ENCODE measurements at regions not wholly inside any gene's neighbourhood (a gene's known extent, or its start where the extent isn't known, plus 50 kb on each side); places are given as distances from the start of the nearest gene placed in this dataset.
A peak's percentile ranks its signal among the peaks of the same experiment; 100 is the strongest.

DNA sequence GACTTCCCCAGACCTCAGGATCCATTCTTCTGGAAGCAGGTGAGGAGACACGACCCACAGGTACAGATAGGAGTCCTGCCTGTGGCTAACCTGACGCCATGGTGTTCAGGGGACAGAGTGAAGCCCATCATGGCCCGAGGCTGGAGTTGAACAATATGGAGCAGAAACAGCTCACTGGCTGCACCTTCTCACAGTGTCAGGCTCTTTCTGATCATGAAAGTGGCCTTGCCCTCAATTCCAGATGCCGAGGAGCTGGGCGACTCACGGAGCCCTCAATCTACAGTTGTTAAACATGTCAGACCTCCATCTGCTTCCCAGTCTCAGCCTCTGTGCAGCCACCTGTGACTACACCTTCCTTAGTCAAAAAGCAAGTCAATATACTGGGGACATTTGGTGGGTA lies 110.8 kb upstream of the SMAD3 start:
- WGBS, 2 donors: 87 to 93% methylated on average over 4 to 6 of the region's 6 CpGs
- DNase-seq (no peak), ATAC-seq (ENCODE audit: low FRiP score in 2 of 2) (no peak)
- Histone ChIP-seq H3K4me1 (peaks cover 0 to 7% (median 0%) of the 10 kb centered on the region in 4 donors), H3K27me3 (no peaks in the 10 kb centered on the region), H3K4me3 (no peak overlapping the region), H3K27ac (no peak overlapping the region), H3K36me3 (no peaks in the 10 kb centered on the region), H3K9me3 (no peaks in the 10 kb centered on the region)
- TF ChIP-seq CTCF (IDR thresholded peaks at IDR 0.05) (no peak), POLR2AphosphoS5 (IDR thresholded peaks at IDR 0.05) (no peak), POLR2A (IDR thresholded peaks at IDR 0.05) (no peak), EP300 (IDR thresholded peaks at IDR 0.05) (no peak)

DNA sequence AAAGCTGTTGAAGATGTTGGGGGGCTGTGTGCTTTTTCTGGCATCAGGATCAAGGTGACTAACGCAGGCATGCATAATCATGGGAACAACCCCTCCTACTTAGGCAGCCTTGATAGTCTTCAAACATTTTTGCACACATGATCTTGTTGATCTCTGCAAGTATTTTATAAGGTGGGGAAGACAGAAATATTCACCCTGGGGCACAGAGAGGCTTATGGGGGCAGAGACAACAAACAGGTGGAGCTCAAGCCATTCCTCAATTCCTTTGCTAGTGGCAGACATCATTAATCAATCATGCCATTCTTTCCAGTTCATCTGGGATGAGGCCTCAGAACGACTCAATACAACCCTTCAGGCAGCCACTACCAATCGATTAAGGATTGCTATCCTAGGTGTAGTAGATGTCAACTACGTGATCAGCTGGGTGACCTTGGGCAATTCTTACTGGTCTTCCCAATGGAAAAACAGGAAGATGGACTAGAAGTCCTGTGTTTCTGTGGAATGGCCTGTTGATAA lies 110.3 kb upstream of the SMAD3 start:
- H3K27ac ChIP-seq: no peak overlapping the region
- peaks cover 0 to 7% (median 0%) of the 10 kb centered on the region in 4 donors for H3K4me1 ChIP-seq
- H3K36me3 ChIP-seq: no peaks in the 10 kb centered on the region
- H3K27me3 ChIP-seq: no peaks in the 10 kb centered on the region
- DNase-seq (no peak), ATAC-seq (ENCODE audit: low FRiP score in 2 of 2) (no peak)
- no peak overlapping the region for H3K4me3 ChIP-seq
- H3K9me3 ChIP-seq: no peaks in the 10 kb centered on the region
- no peak for TF ChIP-seq EP300 (IDR thresholded peaks at IDR 0.05)
- TF ChIP-seq CTCF (IDR thresholded peaks at IDR 0.05): no peak
- no peak for TF ChIP-seq POLR2A (IDR thresholded peaks at IDR 0.05)
- no peak for TF ChIP-seq POLR2AphosphoS5 (IDR thresholded peaks at IDR 0.05)
- 58 to 84% methylated on average over 4 of the region's 4 CpGs for WGBS, 2 donors

DNA sequence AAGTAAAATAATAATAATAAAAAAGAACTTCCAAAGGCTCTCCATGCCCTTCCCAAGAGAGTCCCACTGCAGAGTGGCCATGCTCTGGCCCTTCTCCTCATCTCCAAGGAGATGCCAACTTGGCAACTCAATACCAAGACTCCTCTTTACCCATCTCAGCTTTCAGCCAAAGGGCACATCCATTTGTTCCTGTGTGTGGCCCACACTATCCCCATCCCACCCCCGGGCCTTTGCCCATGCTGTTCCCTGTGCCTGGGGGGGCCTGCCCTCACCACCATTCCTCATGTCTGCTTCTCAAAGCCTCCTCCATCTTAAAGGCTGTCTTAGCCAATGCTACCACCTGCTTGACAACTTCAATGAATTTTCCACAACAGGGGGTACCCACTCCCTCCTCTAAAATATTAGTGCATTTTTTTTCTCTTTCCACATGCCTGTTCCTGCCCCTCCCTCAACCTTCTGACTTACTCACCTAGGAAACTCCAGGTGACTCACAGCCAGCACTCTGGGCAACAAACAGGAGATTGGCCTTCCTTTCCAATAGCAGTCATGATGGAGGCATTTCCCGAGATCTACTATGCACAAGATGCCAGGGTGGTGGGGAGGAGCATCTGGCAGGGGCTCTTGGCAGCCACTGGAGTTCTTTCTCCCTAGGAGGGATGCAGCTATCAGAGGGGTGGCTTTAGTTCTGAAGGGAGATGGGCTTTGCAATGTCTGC lies 109.4 kb upstream of the SMAD3 start:
- Histone ChIP-seq H3K4me1 (peaks cover 0 to 7% (median 0%) of the 10 kb centered on the region in 4 donors), H3K4me3 (no peak overlapping the region), H3K27ac (no peak overlapping the region), H3K27me3 (no peaks in the 10 kb centered on the region), H3K9me3 (no peaks in the 10 kb centered on the region), H3K36me3 (no peaks in the 10 kb centered on the region)
- WGBS, 2 donors: 81 to 87% methylated on average over 2 of the region's 2 CpGs
- no peak for ATAC-seq (ENCODE audit: low FRiP score in 2 of 2)
- DNase-seq: no peak
- TF ChIP-seq POLR2AphosphoS5 (IDR thresholded peaks at IDR 0.05): no peak
- no peak for TF ChIP-seq POLR2A (IDR thresholded peaks at IDR 0.05)
- TF ChIP-seq CTCF (IDR thresholded peaks at IDR 0.05): no peak
- no peak for TF ChIP-seq EP300 (IDR thresholded peaks at IDR 0.05)

- H3K27ac ChIP-seq: no peak overlapping the region
- no peak for TF ChIP-seq EP300 (IDR thresholded peaks at IDR 0.05)
- no peak for TF ChIP-seq CTCF (IDR thresholded peaks at IDR 0.05)
- no peak for TF ChIP-seq POLR2A (IDR thresholded peaks at IDR 0.05)
- no peak for TF ChIP-seq POLR2AphosphoS5 (IDR thresholded peaks at IDR 0.05)
- H3K4me1 ChIP-seq: peaks cover 0 to 7% (median 0%) of the 10 kb centered on the region in 4 donors
- WGBS, 2 donors: 93 to 99% methylated on average over 8 to 9 of the region's 9 CpGs
- H3K36me3 ChIP-seq: no peaks in the 10 kb centered on the region
- no peak for DNase-seq
- ATAC-seq (ENCODE audit: low FRiP score in 2 of 2): peak in 1 of 2 donors; percentile 45
- H3K27me3 ChIP-seq: no peaks in the 10 kb centered on the region
- H3K9me3 ChIP-seq: no peaks in the 10 kb centered on the region
- H3K4me3 ChIP-seq: no peak overlapping the region
Observed at GRCh38 chr15:66956672-66957430, 108.6 kb upstream of the SMAD3 start.

Data from upper lobe of left lung (tissue), 6 donors.